IMR-90 (cell line): ENCODE measurements at regions not wholly inside any gene's neighbourhood (a gene's known extent, or its start where the extent isn't known, plus 50 kb on each side); places are given as distances from the start of the nearest gene placed in this dataset.
A peak's percentile ranks its signal among the peaks of the same experiment; 100 is the strongest.

Experiments
- ATAC-seq: fragments of 200-7000 bp; cut with Tn5 transposase; 2 replicates; pipeline ENCODE4 v1.9.1; 2020; ENCODE audit warnings: low read depth, mild to moderate bottlenecking, moderate library complexity
- BruUV-seq: library from RNA; stranded (reverse); fragments of 400-500 nt; replicated peaks from 2 replicates; lab custom pipeline; 2021; lab: Mats Ljungman, UMichigan
- CTCF ChIA-PET: fragments of 300-600 bp; formaldehyde crosslinking; extraction: SDS; loops from one replicate; lab custom pipeline; 2021; ENCODE audit warnings: antibody characterized with exemption; lab: Yijun Ruan, JAX
- POLR2A ChIA-PET: fragments of 300-600 bp; sonication (Branson Sonifier 250); formaldehyde crosslinking; loops from one replicate; lab custom pipeline; 2022; ENCODE audit warnings: antibody characterized with exemption; ENCODE audit not compliant: unreplicated experiment; lab: Charles Lee
- DNase-seq: peaks from one replicate; pipeline ENCODE4 v3.0.0; 2013
- H2AFZ ChIP-seq: replicated peaks from 2 replicates; pipeline ENCODE3; 2013; ENCODE audit warnings: low read length, mild to moderate bottlenecking; ENCODE audit not compliant: poor library complexity
- H2AK5ac ChIP-seq: 2 replicates; pipeline ENCODE4 v1.6.1; 2013; ENCODE audit warnings: low read depth, low read length, inconsistent platforms
- H2AK9ac ChIP-seq: replicated peaks from 2 replicates; pipeline ENCODE3; 2013; ENCODE audit warnings: mild to moderate bottlenecking, low read depth, low read length, moderate library complexity; ENCODE audit not compliant: poor library complexity
- H2BK120ac ChIP-seq: 2 replicates; pipeline ENCODE4 v1.6.1; 2013; ENCODE audit warnings: low read depth, low read length, inconsistent platforms
- H2BK15ac ChIP-seq: 3 replicates; pipeline ENCODE4 v1.6.1; 2013; ENCODE audit warnings: low read depth, low read length, inconsistent platforms
- H2BK20ac ChIP-seq: 2 replicates; pipeline ENCODE4 v1.6.1; 2013; ENCODE audit warnings: low read depth, mild to moderate bottlenecking, inconsistent platforms, low read length, moderate library complexity
- H2BK5ac ChIP-seq: 2 replicates; pipeline ENCODE4 v1.6.1; 2013; ENCODE audit warnings: mild to moderate bottlenecking, low read depth, low read length, inconsistent platforms; ENCODE audit not compliant: poor library complexity, severe bottlenecking
- H3K14ac ChIP-seq: replicated peaks from 2 replicates; pipeline ENCODE4 v1.6.1; 2013; ENCODE audit warnings: low read depth, low read length, inconsistent platforms
- H3K18ac ChIP-seq: 2 replicates; pipeline ENCODE4 v1.6.1; 2013; ENCODE audit warnings: low read depth, low read length, control low read depth
- H3K23ac ChIP-seq: 2 replicates; pipeline ENCODE4 v1.6.1; 2013; ENCODE audit warnings: low read depth, low read length, inconsistent platforms
- H3K27ac ChIP-seq: 2 replicates; pipeline ENCODE4 v1.5.1; 2013; ENCODE audit warnings: mild to moderate bottlenecking, control low read depth, low read length; ENCODE audit not compliant: insufficient read depth
- H3K27me3 ChIP-seq: 2 replicates; pipeline ENCODE4 v1.6.1; 2013; ENCODE audit warnings: low read length; ENCODE audit not compliant: control insufficient read depth, insufficient read depth
- H3K36me3 ChIP-seq: 2 replicates; pipeline ENCODE4 v1.6.1; 2013; ENCODE audit warnings: low read length, mixed read lengths; ENCODE audit not compliant: control insufficient read depth, insufficient read depth
- H3K4ac ChIP-seq: 2 replicates; pipeline ENCODE4 v1.6.1; 2013; ENCODE audit warnings: low read depth, low read length, inconsistent platforms
- H3K4me1 ChIP-seq: 2 replicates; pipeline ENCODE4 v1.6.1; 2013; ENCODE audit warnings: low read length, mixed read lengths; ENCODE audit not compliant: control insufficient read depth, insufficient read depth
- H3K4me2 ChIP-seq: 2 replicates; pipeline ENCODE4 v1.6.1; 2013; ENCODE audit warnings: low read depth, mild to moderate bottlenecking, control low read depth, low read length, moderate library complexity
- H3K4me3 ChIP-seq: 2 replicates; pipeline ENCODE4 v1.5.1; 2013; ENCODE audit warnings: low read depth, mild to moderate bottlenecking, control low read depth, low read length, moderate library complexity; ENCODE audit not compliant: insufficient read depth
- H3K56ac ChIP-seq: 2 replicates; pipeline ENCODE4 v1.6.1; 2013; ENCODE audit warnings: low read length, inconsistent platforms; ENCODE audit not compliant: insufficient read depth; ENCODE audit errors: extremely low read depth
- H3K79me1 ChIP-seq, 2 experiments: 2 replicates each; pipeline ENCODE4 v1.6.1; 2013; ENCODE audit warnings: low read length in 2 of 2, inconsistent platforms in 1 of 2, low read depth in 1 of 2
- H3K9ac ChIP-seq: 2 replicates; pipeline ENCODE4 v1.6.1; 2013; ENCODE audit warnings: low read depth, low read length, control low read depth
- H3K9me1 ChIP-seq: 2 replicates; pipeline ENCODE4 v1.6.1; 2013; ENCODE audit warnings: low read length, inconsistent platforms; ENCODE audit not compliant: insufficient read depth
- H3K9me3 ChIP-seq: 2 replicates; pipeline ENCODE4 v1.6.1; 2013; ENCODE audit warnings: low read length; ENCODE audit not compliant: control insufficient read depth, insufficient read depth
- H4K20me1 ChIP-seq: 2 replicates; pipeline ENCODE4 v1.6.1; 2013; ENCODE audit warnings: low read length, inconsistent platforms; ENCODE audit not compliant: insufficient read depth
- H4K5ac ChIP-seq: 2 replicates; pipeline ENCODE4 v1.6.1; 2013; ENCODE audit warnings: mild to moderate bottlenecking, low read depth, low read length, control low read depth
- H4K8ac ChIP-seq, 2 experiments: 2 replicates each; pipeline ENCODE4 v1.6.1; 2013; ENCODE audit warnings: low read depth in 2 of 2, low read length in 2 of 2, control low read depth in 1 of 2, inconsistent platforms in 1 of 2
- H4K91ac ChIP-seq: 2 replicates; pipeline ENCODE4 v1.6.1; 2013; ENCODE audit warnings: low read depth, low read length, inconsistent platforms; ENCODE audit not compliant: insufficient read depth
- CEBPB ChIP-seq: IDR thresholded peaks from 2 replicates; pipeline ENCODE4 v1.6.1; 2012; ENCODE audit warnings: low read depth, low read length, improper control_type of control experiment
- CHD1 ChIP-seq: IDR thresholded peaks from 2 replicates; pipeline ENCODE4 v1.6.1; 2012; ENCODE audit warnings: low read depth, low read length, improper control_type of control experiment
- ELK1 ChIP-seq: fragments of 150-350 bp; IDR thresholded peaks from 2 replicates; pipeline ENCODE4 v1.6.1; 2016; ENCODE audit warnings: low read depth, mild to moderate bottlenecking, low read length, moderate library complexity, borderline replicate concordance
- FOS ChIP-seq: fragments of 150-350 bp; IDR thresholded peaks from 2 replicates; pipeline ENCODE4 v1.6.1; 2016; ENCODE audit warnings: low read depth, low read length
- MAFK ChIP-seq: IDR thresholded peaks from 2 replicates; pipeline ENCODE4 v1.6.1; 2012; ENCODE audit warnings: low read depth, low read length, improper control_type of control experiment
- MAZ ChIP-seq: IDR thresholded peaks from 2 replicates; pipeline ENCODE4 v1.6.1; 2012; ENCODE audit warnings: low read depth, mild to moderate bottlenecking, low read length, improper control_type of control experiment, moderate library complexity, borderline replicate concordance
- MXI1 ChIP-seq: IDR thresholded peaks from 2 replicates; pipeline ENCODE4 v1.6.1; 2012; ENCODE audit warnings: low read depth, mild to moderate bottlenecking, low read length, moderate library complexity, borderline replicate concordance
- POLR2A ChIP-seq: IDR thresholded peaks from 2 replicates; pipeline ENCODE4 v1.6.1; 2012; ENCODE audit warnings: mild to moderate bottlenecking, low read depth, low read length
- RAD21 ChIP-seq: IDR thresholded peaks from 2 replicates; pipeline ENCODE4 v1.6.1; 2012; ENCODE audit warnings: low read length, improper control_type of control experiment
- RCOR1 ChIP-seq: IDR thresholded peaks from 2 replicates; pipeline ENCODE4 v1.6.1; 2012; ENCODE audit warnings: mild to moderate bottlenecking, low read length, improper control_type of control experiment; ENCODE audit not compliant: insufficient replicate concordance
- RFX5 ChIP-seq: IDR thresholded peaks from 2 replicates; pipeline ENCODE4 v1.8.0; 2012; ENCODE audit warnings: low read depth, mild to moderate bottlenecking, low read length, moderate library complexity
- SMC3 ChIP-seq: fragments of 150-350 bp; IDR thresholded peaks from 2 replicates; pipeline ENCODE4 v1.6.1; 2016; ENCODE audit warnings: low read depth, mild to moderate bottlenecking, antibody characterized with exemption, low read length, moderate library complexity
- USF2 ChIP-seq: fragments of 150-350 bp; IDR thresholded peaks from 2 replicates; pipeline ENCODE4 v1.6.1; 2017; ENCODE audit warnings: mild to moderate bottlenecking, antibody characterized with exemption, low read length, low read depth
- WGBS, 2 experiments: methylation state at CpG; one replicate each; pipeline versions ENCODE4 v1.1.5 to v1.1.7; 2013; ENCODE audit warnings: missing lambda C conversion rate in 2 of 2; ENCODE audit not compliant: insufficient read length in 1 of 2; ENCODE audit errors: extremely low coverage in 2 of 2; 5-methylcytosine and 5-hydroxymethylcytosine counted together
- dilution Hi-C: fragments of 300-500 bp; cut with HindIII; formaldehyde crosslinking; loops from one replicate; pipeline ENCODE4 v1.14.3; 2018; ENCODE audit warnings: low sequenced_read_pairs; ENCODE audit not compliant: unreplicated experiment
- in situ Hi-C: fragments of 300-500 bp; cut with MboI; formaldehyde crosslinking; loops from 3 replicates; pipeline ENCODE4 v1.14.3; 2019; ENCODE audit warnings: low sequenced_read_pairs, inconsistent platforms, mixed read lengths
- intact Hi-C: fragments of 100-400 bp; cut with micrococcal nuclease; formaldehyde crosslinking; loops from 2 replicates; pipeline ENCODE4 v1.10.0; 2022
- TF ChIP-seq, protein P1 (sequence below): conservative IDR thresholded peaks from 2 replicates; pipeline ENCODE4 v1.5.1; 2012; ENCODE audit warnings: mild to moderate bottlenecking, low read depth, low read length, improper control_type of control experiment

- POLR2A ChIA-PET, result no interaction called here
- H3K27me3 ChIP-seq, result no peaks in the 10 kb centered on the region
- intact Hi-C loops (no loop called here), in situ Hi-C loops (no loop called here), dilution Hi-C loops (no loop called here)
- no peak overlapping the region for H3K9ac ChIP-seq
- H2AFZ ChIP-seq, result peak overlapping the region; percentile 51
- no peaks in the 10 kb centered on the region for H3K4me1 ChIP-seq
- H2BK15ac ChIP-seq, result no peak overlapping the region
- no peaks in the 10 kb centered on the region for H3K9me3 ChIP-seq
- no peaks in the 10 kb centered on the region for H3K36me3 ChIP-seq
- no peak overlapping the region for H3K4me2 ChIP-seq
- H3K4me3 ChIP-seq, result no peak overlapping the region
- H3K79me1 ChIP-seq, result no peaks in the 10 kb centered on the region
- no peak overlapping the region for H4K5ac ChIP-seq
- BruUV-seq, result no TSS peak
- H4K8ac ChIP-seq, result no peak overlapping the region
- no peaks in the 10 kb centered on the region for H4K20me1 ChIP-seq
- CTCF ChIA-PET, result no interaction called here
- no peaks in the 10 kb centered on the region for H3K9me1 ChIP-seq
- H3K56ac ChIP-seq, result no peak overlapping the region
- H2AK5ac ChIP-seq, result no peak overlapping the region
- no peak overlapping the region for H2BK120ac ChIP-seq
- no peak overlapping the region for H2AK9ac ChIP-seq
- ATAC-seq (no peak), DNase-seq (no peak)
- no peak overlapping the region for H2BK5ac ChIP-seq
- H2BK20ac ChIP-seq, result no peak overlapping the region
- H3K27ac ChIP-seq, result no peak overlapping the region
- H3K18ac ChIP-seq, result no peak overlapping the region
- H3K4ac ChIP-seq, result no peak overlapping the region
- WGBS, 2 experiments, result no CpG with 5 or more reads among the region's 4 CpGs
- TF ChIP-seq RFX5, result no peak
- TF ChIP-seq SMC3, result no peak
- TF ChIP-seq, protein P1, sequence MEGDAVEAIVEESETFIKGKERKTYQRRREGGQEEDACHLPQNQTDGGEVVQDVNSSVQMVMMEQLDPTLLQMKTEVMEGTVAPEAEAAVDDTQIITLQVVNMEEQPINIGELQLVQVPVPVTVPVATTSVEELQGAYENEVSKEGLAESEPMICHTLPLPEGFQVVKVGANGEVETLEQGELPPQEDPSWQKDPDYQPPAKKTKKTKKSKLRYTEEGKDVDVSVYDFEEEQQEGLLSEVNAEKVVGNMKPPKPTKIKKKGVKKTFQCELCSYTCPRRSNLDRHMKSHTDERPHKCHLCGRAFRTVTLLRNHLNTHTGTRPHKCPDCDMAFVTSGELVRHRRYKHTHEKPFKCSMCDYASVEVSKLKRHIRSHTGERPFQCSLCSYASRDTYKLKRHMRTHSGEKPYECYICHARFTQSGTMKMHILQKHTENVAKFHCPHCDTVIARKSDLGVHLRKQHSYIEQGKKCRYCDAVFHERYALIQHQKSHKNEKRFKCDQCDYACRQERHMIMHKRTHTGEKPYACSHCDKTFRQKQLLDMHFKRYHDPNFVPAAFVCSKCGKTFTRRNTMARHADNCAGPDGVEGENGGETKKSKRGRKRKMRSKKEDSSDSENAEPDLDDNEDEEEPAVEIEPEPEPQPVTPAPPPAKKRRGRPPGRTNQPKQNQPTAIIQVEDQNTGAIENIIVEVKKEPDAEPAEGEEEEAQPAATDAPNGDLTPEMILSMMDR, result no peak
- TF ChIP-seq CHD1, result no peak
- no peak for TF ChIP-seq MAZ
- TF ChIP-seq FOS, result no peak
- no peak for TF ChIP-seq MXI1
- no peak for TF ChIP-seq MAFK
- no peak for TF ChIP-seq RCOR1
- no peak for TF ChIP-seq CEBPB
- TF ChIP-seq POLR2A, result no peak
- no peak for TF ChIP-seq ELK1
- no peak for TF ChIP-seq USF2
- no peak for TF ChIP-seq RAD21
- no peak overlapping the region for H3K14ac ChIP-seq
- H3K23ac ChIP-seq, result no peak overlapping the region
- no peak overlapping the region for H4K91ac ChIP-seq
Observed at GRCh38 chr4:124144238-124144654, 568.3 kb downstream of the ANKRD50 start.
